ENCODE measurements at regions not wholly inside any gene's neighbourhood (a gene's known extent, or its start where the extent isn't known, plus 50 kb on each side); places are given as distances from the start of the nearest gene placed in this dataset.

GRCh38 chr11:104830508-104830907 lies 67.8 kb downstream of the CASP12 start:
- no peak overlapping the region for H3K4me3 ChIP-seq (ENCODE audit: low read depth, low read length)
- TF ChIP-seq, protein P1, sequence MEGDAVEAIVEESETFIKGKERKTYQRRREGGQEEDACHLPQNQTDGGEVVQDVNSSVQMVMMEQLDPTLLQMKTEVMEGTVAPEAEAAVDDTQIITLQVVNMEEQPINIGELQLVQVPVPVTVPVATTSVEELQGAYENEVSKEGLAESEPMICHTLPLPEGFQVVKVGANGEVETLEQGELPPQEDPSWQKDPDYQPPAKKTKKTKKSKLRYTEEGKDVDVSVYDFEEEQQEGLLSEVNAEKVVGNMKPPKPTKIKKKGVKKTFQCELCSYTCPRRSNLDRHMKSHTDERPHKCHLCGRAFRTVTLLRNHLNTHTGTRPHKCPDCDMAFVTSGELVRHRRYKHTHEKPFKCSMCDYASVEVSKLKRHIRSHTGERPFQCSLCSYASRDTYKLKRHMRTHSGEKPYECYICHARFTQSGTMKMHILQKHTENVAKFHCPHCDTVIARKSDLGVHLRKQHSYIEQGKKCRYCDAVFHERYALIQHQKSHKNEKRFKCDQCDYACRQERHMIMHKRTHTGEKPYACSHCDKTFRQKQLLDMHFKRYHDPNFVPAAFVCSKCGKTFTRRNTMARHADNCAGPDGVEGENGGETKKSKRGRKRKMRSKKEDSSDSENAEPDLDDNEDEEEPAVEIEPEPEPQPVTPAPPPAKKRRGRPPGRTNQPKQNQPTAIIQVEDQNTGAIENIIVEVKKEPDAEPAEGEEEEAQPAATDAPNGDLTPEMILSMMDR (IDR thresholded peaks at IDR 0.05; ENCODE audit: borderline replicate concordance, insufficient read depth, low read depth, low read length): no peak

GRCh38 chr11:104830080-104830479 lies 68.2 kb downstream of the CASP12 start:
- H3K4me3 ChIP-seq (ENCODE audit: low read depth, low read length): no peak overlapping the region
- TF ChIP-seq, protein P1 (IDR thresholded peaks at IDR 0.05; ENCODE audit: borderline replicate concordance, insufficient read depth, low read depth, low read length): no peak

- no peak overlapping the region for H3K4me3 ChIP-seq (ENCODE audit: low read depth, low read length)
- TF ChIP-seq, protein P1 (IDR thresholded peaks at IDR 0.05; ENCODE audit: borderline replicate concordance, insufficient read depth, low read depth, low read length): no peak
These were observed 71.5 kb downstream of the CASP12 start for GRCh38 chr11:104826772-104827171.

- TF ChIP-seq, protein P1 (IDR thresholded peaks at IDR 0.05; ENCODE audit: borderline replicate concordance, insufficient read depth, low read depth, low read length): no peak
- H3K4me3 ChIP-seq (ENCODE audit: low read depth, low read length): no peak overlapping the region
These were observed 74.6 kb downstream of the CASP12 start for GRCh38 chr11:104823657-104824056.

DNA sequence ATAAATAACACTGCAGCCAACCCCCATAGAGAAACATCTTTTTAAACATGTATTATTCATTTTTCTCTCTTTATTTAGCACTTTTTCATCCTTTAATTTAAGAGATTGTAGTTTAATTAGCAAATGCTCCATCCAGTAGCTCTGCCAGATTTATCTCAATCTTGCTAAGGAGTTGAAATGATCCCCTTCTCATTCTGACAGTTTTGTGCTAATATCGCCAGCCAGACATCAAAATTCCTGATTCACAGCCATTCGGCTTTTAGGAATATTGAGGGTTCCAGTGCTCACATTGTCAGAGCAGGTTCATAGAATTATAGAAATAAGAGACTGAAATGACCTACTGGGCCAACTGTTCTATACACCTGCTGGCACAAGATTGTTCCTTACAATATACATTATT lies 77.8 kb downstream of the CASP12 start:
- TF ChIP-seq, protein P1 (IDR thresholded peaks at IDR 0.05; ENCODE audit: borderline replicate concordance, insufficient read depth, low read depth, low read length): no peak
- no peak overlapping the region for H3K4me3 ChIP-seq (ENCODE audit: low read depth, low read length)

DNA sequence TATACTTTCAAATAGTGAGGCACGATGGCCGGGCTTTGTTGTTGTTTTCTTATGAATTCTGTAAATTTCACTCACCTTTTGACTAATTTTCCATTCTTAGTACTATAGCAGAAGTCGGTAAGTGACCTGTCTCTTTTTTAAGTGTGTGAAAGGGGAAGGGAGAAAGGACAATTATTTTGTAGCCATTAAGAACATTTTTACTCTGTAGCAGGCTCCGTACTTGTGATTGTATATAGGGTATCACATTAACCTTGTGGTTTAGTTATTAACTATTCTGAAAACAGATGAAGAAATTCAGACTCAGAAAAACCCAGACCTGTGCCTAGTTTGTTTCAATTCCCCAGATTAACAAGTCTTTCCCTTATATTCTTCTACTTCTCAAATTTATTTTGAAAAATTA lies 78.7 kb downstream of the CASP12 start:
- TF ChIP-seq, protein P1 (IDR thresholded peaks at IDR 0.05; ENCODE audit: borderline replicate concordance, insufficient read depth, low read depth, low read length): no peak

DNA sequence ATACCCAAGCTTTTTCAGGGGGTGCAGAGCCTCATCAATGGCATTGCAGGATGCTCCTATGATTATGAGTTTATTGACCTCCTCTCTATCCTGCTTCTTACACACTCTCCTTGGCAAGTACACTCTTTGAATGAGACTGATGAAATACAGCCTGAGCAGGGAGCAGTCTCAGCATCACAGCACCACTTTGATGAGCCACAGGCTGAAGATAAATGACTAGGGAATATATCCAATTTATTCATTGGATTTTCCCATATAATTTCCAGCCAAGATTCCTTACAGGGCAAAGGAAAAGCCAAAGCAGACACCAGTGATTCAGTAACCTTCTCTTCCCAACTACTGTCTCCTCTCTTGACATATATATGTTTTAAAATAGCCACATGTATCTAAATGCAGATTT lies 79.2 kb downstream of the CASP12 start:
- TF ChIP-seq, protein P1 (IDR thresholded peaks at IDR 0.05; ENCODE audit: borderline replicate concordance, insufficient read depth, low read depth, low read length): no peak
- H3K4me3 ChIP-seq (ENCODE audit: low read depth, low read length): no peak overlapping the region

More for the DNA sequence above, 78.7 kb downstream of the CASP12 start:
- no peak overlapping the region for H3K4me3 ChIP-seq (ENCODE audit: low read depth, low read length)

Data from GM12875 (cell line).